Activated CD4-positive, alpha-beta T cell treated with anti-CD3 and anti-CD28 coated beads for 36 hours (primary cell): ENCODE measurements at regions not wholly inside any gene's neighbourhood (a gene's known extent, or its start where the extent isn't known, plus 50 kb on each side); places are given as distances from the start of the nearest gene placed in this dataset.

Experiments used
- ATAC-seq: fragments of 200-7000 bp; cut with Tn5 transposase; one replicate; pipeline ENCODE4 v1.10.0; 2021; ENCODE audit warnings: mild to moderate bottlenecking, moderate library complexity
- CTCF ChIA-PET: fragments of 350-600 bp; sonication (Branson Sonifier 250); formaldehyde crosslinking; loops from one replicate; lab custom pipeline; 2021; ENCODE audit warnings: antibody characterized with exemption; lab: Charles Lee
- POLR2A ChIA-PET: fragments of 350-600 bp; sonication (Branson Sonifier 250); formaldehyde crosslinking; loops from one replicate; lab custom pipeline; 2021; ENCODE audit warnings: antibody characterized with exemption, inconsistent platforms; lab: Charles Lee
- DNase-seq: peaks from one replicate; pipeline ENCODE4 v3.0.0-alpha.2; 2020
- H3K27ac Mint-ChIP-seq: one replicate; pipeline ENCODE4 v1.8.0; 2021; ENCODE audit warnings: mixed read lengths
- H3K27me3 Mint-ChIP-seq: one replicate; pipeline ENCODE4 v1.8.0; 2021; ENCODE audit warnings: mixed read lengths
- H3K36me3 Mint-ChIP-seq: one replicate; pipeline ENCODE4 v1.8.0; 2021; ENCODE audit warnings: low read depth, mixed read lengths
- H3K4me1 Mint-ChIP-seq: one replicate; pipeline ENCODE4 v1.8.0; 2021; ENCODE audit warnings: mixed read lengths
- H3K4me3 Mint-ChIP-seq: one replicate; pipeline ENCODE4 v1.8.0; 2021; ENCODE audit warnings: mild to moderate bottlenecking, moderate library complexity, mixed read lengths
- H3K9me3 Mint-ChIP-seq: one replicate; pipeline ENCODE4 v1.8.0; 2021; ENCODE audit warnings: low read depth, mixed read lengths
- intact Hi-C, 2 experiments: fragments of 100-400 bp; cut with DNase I in 1 of 2; cut with micrococcal nuclease in 1 of 2; formaldehyde crosslinking; loops; one replicate each; pipeline versions ENCODE4 v1.14.2 to v1.15.1; 2022 to 2024; cut with DNase I, micrococcal nuclease

DNA sequence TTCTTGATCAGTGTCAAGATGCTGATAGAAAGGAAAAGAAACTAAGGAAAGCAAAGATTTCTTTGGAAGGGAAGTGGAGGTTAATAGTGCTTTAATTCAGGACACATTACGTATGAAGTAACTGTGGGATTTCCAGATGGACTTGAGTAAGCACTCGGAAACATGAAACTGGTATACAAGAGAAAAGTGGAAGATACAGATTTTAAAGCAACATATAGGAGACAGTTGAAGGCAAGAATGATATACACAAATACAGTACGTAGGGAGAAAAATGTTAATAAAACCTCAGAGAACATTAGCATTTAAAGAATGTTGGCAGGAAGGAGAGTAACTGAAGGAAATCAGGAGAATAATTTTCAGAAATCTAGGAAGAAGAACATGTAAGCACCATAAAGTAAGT lies 730.9 kb upstream of the ADGRL2 start:
- DNase-seq, result no peak
- ChIA-PET POLR2A (no interaction called here), CTCF (no interaction called here)
- intact Hi-C loops, result no loop called here
- Mint-ChIP-seq H3K36me3 (no peaks in the 10 kb centered on the region), H3K4me3 (no peak overlapping the region), H3K27ac (no peak overlapping the region), H3K4me1 (no peaks in the 10 kb centered on the region), H3K27me3 (no peaks in the 10 kb centered on the region), H3K9me3 (peaks cover 8% of the 10 kb centered on the region)
- ATAC-seq, result no peak

DNA sequence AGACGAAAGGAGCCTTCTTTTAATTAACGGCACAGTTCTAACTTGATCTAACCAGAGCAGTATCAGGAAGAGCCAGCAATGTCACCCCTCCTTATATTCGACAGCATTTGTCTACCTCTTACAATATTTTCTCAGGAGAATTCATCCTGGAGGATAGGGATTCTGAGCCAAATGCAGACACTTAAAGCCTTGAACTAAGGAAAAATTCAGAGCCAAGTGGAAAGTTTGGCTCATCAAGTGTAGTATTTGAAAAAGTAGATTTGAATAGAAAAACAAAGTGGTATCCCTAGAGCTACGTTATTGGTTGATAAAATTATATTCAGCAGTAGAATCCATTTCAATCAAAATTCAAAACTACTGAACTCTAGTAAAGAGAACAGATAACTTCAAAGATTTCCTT lies 732.0 kb upstream of the ADGRL2 start:
- Mint-ChIP-seq H3K4me3 (no peak overlapping the region), H3K4me1 (no peaks in the 10 kb centered on the region), H3K36me3 (no peaks in the 10 kb centered on the region), H3K9me3 (peaks cover 8% of the 10 kb centered on the region), H3K27ac (no peak overlapping the region), H3K27me3 (no peaks in the 10 kb centered on the region)
- ATAC-seq, result no peak
- ChIA-PET CTCF (no interaction called here), POLR2A (no interaction called here)
- intact Hi-C loops, result no loop called here
- DNase-seq, result no peak

DNA sequence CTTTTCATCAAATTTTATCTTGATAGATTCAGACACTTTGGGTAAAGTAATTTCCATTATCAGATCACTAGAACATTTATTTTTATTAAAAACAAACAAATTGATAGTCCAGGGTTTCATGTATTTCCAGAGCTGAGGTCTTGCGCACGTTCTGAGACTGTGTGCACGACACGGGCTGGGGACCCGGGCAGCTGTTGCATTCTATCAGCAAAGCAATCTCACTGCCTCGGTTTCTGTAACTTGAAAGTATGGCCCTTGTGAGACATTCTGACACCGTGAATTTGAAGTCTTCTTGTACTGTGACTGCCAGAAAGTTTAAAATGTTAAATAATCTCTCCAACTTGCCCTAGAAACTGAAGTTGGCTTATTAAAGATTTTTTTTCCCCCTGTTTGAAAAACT lies 746.9 kb upstream of the ADGRL2 start:
- no peak for ATAC-seq
- H3K4me3 Mint-ChIP-seq, result no peak overlapping the region
- peaks cover 4% of the 10 kb centered on the region for H3K9me3 Mint-ChIP-seq
- H3K27me3 Mint-ChIP-seq, result no peaks in the 10 kb centered on the region
- no peak overlapping the region for H3K27ac Mint-ChIP-seq
- ChIA-PET POLR2A (no interaction called here), CTCF (no interaction called here)
- H3K4me1 Mint-ChIP-seq, result no peaks in the 10 kb centered on the region
- no peak for DNase-seq
- intact Hi-C loops, result no loop called here
- no peaks in the 10 kb centered on the region for H3K36me3 Mint-ChIP-seq

DNA sequence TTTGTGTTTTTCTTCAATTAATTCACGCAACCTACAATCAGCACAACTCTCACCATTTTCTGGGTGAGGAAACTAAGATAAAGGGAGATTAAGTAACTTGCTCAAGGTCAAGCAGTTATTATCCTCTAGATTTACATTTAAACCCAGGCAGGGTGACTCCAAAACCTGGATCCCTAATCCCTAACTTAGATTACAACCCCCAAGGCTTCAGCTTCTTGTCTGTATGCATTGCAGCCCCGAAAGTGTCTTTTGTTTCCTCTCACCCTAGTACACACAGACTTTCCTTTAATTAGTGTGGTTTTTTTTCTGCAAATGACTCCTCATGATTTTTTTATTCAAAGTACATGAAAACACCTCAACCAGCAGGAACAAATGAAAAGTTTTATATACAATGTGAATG lies 748.6 kb upstream of the ADGRL2 start:
- no peaks in the 10 kb centered on the region for H3K36me3 Mint-ChIP-seq
- POLR2A ChIA-PET, result no interaction called here
- intact Hi-C loops, result no loop called here

DNA sequence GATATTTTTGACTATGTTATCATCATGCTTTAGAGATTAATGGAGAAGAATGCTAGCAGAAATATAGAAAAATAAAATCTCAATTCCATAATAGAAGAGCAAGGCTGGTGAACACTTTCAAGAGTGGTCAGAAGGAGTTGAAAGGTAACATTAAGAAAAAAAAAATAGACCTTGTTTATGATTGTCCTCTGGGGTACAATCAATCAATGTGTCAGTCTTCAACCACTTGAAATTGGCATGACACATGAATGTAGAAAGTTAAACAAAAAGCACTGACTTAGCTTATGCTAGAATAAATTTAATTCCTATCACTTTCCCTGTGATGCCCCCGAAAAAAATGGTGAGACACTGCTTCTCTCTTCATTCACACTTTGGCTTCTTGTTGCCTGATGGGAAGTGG lies 750.3 kb upstream of the ADGRL2 start:
- no peak overlapping the region for H3K27ac Mint-ChIP-seq
- H3K36me3 Mint-ChIP-seq, result no peaks in the 10 kb centered on the region
- H3K9me3 Mint-ChIP-seq, result peaks cover 4% of the 10 kb centered on the region
- POLR2A ChIA-PET, result no interaction called here
- H3K4me3 Mint-ChIP-seq, result no peak overlapping the region
- no peaks in the 10 kb centered on the region for H3K27me3 Mint-ChIP-seq
- CTCF ChIA-PET, result no interaction called here
- intact Hi-C loops, result no loop called here
- H3K4me1 Mint-ChIP-seq, result no peaks in the 10 kb centered on the region
- no peak for DNase-seq
- ATAC-seq, result no peak

More for the DNA sequence above, 748.6 kb upstream of the ADGRL2 start:
- Mint-ChIP-seq H3K9me3 (peaks cover 4% of the 10 kb centered on the region), H3K4me3 (no peak overlapping the region), H3K4me1 (no peaks in the 10 kb centered on the region), H3K27ac (no peak overlapping the region), H3K27me3 (no peaks in the 10 kb centered on the region)
- CTCF ChIA-PET, result no interaction called here
- ATAC-seq (no peak), DNase-seq (no peak)

DNA sequence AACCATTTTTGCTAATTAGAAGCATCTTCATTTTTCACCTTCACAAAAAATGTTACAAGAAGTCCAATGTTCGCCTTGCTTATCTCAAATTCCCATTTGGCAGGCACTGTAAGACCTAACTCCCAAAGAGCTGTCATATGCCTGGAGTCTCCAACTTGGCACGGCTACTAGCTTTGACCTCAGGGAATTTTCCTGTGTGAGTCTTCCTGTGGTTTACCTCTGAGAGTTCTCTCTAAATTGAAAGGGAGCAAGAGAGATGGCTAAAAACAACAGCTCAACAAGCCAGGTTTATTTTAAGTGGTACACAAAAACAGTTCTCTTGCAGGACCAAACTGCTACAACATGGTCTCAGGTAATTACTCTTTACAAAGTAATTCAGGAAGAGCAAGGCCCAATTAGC lies 756.0 kb upstream of the ADGRL2 start:
- ChIA-PET CTCF (no interaction called here), POLR2A (no interaction called here)
- no peak for ATAC-seq
- Mint-ChIP-seq H3K4me1 (no peaks in the 10 kb centered on the region), H3K4me3 (no peak overlapping the region), H3K27ac (no peak overlapping the region), H3K36me3 (no peaks in the 10 kb centered on the region), H3K9me3 (peaks cover 4% of the 10 kb centered on the region), H3K27me3 (no peaks in the 10 kb centered on the region)
- intact Hi-C loops, result no loop called here
- no peak for DNase-seq

DNA sequence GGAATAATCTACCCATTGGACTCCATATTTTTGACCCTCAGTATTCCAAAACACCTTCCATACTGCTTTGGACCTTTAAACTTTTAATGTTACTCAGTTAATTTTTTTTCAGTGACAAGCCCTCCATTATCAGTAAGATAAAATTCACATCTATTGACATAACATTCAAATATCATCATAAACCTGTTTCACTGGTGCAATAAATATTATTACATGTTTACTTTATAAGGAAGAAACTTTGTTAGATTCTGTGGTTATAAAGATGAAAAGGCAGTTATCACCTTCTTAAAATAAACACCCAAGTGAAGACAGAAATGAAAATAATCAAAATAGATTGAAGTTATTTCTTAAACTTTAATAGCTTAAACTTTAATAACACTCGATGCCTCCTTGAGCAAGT lies 758.5 kb upstream of the ADGRL2 start:
- H3K4me1 Mint-ChIP-seq, result no peaks in the 10 kb centered on the region
- ChIA-PET POLR2A (no interaction called here), CTCF (no interaction called here)
- no peaks in the 10 kb centered on the region for H3K27me3 Mint-ChIP-seq
- intact Hi-C loops, result no loop called here
- peaks cover 3% of the 10 kb centered on the region for H3K9me3 Mint-ChIP-seq
- H3K27ac Mint-ChIP-seq, result no peak overlapping the region
- no peak for DNase-seq
- no peak overlapping the region for H3K4me3 Mint-ChIP-seq
- no peak for ATAC-seq
- no peaks in the 10 kb centered on the region for H3K36me3 Mint-ChIP-seq

DNA sequence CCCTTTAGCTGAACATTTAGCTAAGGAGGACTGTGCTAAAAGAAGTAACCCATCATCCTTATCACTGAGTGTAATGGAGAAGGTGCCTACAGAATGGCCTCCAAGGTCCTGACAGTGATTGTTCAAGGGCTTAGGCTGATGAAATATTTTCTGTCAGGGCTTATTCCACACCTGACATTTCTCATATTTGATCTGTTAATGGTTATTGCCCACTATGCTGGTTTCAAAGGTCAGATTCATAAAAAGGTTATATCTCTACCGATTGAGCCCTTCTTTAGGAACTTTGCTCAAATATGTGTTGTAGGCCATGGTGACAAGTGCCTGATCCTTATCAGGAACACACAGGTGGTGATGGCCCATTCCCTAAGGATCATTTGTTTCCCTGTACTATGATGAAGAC lies 766.4 kb upstream of the ADGRL2 start:
- DNase-seq, result no peak
- H3K36me3 Mint-ChIP-seq, result no peaks in the 10 kb centered on the region
- no peak overlapping the region for H3K4me3 Mint-ChIP-seq
- peaks cover 9% of the 10 kb centered on the region for H3K9me3 Mint-ChIP-seq
- H3K27me3 Mint-ChIP-seq, result no peaks in the 10 kb centered on the region
- ChIA-PET POLR2A (no interaction called here), CTCF (no interaction called here)
- H3K27ac Mint-ChIP-seq, result no peak overlapping the region
- ATAC-seq, result no peak
- no peaks in the 10 kb centered on the region for H3K4me1 Mint-ChIP-seq
- intact Hi-C loops, result no loop called here

DNA sequence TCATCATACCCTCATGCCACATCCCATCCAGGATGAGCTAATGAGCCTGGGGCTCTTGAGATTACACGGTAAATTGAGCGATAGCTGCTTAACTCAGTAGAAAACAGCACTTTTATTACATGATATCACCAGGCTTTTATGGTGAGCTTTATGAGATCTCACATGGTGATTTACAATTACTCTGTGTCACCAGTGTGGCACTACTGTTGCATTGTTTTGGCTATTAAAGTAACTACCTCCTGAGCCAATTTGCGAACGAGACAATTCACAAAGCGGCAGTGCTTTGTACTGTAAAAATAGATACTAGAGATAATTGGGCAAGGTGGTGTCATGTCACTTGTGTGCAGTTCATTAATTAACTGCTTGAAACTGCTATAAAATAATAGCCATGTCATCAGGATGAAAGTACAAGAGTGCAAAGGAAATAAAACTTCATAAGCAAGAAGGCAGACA lies 767.7 kb upstream of the ADGRL2 start:
- Mint-ChIP-seq H3K4me3 (no peak overlapping the region), H3K4me1 (no peaks in the 10 kb centered on the region), H3K27ac (no peak overlapping the region), H3K27me3 (no peaks in the 10 kb centered on the region), H3K36me3 (no peaks in the 10 kb centered on the region), H3K9me3 (peaks cover 6% of the 10 kb centered on the region)
- DNase-seq (no peak), ATAC-seq (no peak)
- ChIA-PET CTCF (no interaction called here), POLR2A (no interaction called here)
- intact Hi-C loops, result no loop called here

DNA sequence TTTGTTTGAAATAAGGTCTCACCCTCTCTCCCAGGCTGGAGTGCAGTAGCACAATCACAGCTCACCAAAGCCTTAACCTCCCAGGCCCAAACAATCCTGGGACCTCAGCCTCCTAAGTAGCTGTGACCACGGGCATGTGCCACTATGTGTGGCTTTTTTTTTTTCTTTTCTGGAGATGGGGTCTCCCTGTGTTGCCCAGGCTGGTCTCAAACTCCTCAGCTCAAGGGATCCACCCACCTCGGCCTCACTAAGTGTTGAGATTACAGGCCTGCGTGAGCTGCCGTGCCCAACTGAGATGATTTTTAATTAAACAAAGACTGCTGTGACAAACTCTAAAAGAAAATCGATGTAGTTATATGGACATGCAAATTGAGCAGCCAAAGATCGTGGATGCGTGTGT lies 768.4 kb upstream of the ADGRL2 start:
- no peak overlapping the region for H3K27ac Mint-ChIP-seq
- CTCF ChIA-PET, result no interaction called here
- H3K36me3 Mint-ChIP-seq, result no peaks in the 10 kb centered on the region
- no peak overlapping the region for H3K4me3 Mint-ChIP-seq
- POLR2A ChIA-PET, result no interaction called here
- intact Hi-C loops, result no loop called here
- ATAC-seq (no peak), DNase-seq (no peak)
- peaks cover 6% of the 10 kb centered on the region for H3K9me3 Mint-ChIP-seq
- H3K4me1 Mint-ChIP-seq, result no peaks in the 10 kb centered on the region
- no peaks in the 10 kb centered on the region for H3K27me3 Mint-ChIP-seq

DNA sequence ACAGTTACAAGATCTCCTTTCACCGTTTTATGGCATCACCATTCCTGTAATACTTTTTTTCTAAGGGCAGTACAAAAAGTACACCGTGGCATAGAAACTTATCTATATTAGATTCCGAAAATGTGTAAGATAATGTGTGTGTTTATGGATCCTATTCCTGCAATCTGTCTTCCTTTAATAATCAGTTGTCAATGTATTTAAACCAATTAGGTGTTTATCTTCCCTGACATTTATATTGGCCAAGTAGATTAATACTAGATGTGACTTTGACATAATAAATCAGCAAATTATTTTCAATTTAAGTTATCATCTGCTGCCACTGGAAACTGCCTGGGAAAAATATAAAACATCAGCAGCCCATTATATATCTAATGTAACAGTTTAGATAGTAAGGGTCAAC lies 770.3 kb upstream of the ADGRL2 start:
- Mint-ChIP-seq H3K27me3 (no peaks in the 10 kb centered on the region), H3K27ac (no peak overlapping the region), H3K9me3 (peaks cover 8% of the 10 kb centered on the region), H3K36me3 (no peaks in the 10 kb centered on the region), H3K4me3 (no peak overlapping the region), H3K4me1 (no peaks in the 10 kb centered on the region)
- no peak for DNase-seq
- intact Hi-C loops, result no loop called here
- ChIA-PET CTCF (no interaction called here), POLR2A (no interaction called here)
- no peak for ATAC-seq

DNA sequence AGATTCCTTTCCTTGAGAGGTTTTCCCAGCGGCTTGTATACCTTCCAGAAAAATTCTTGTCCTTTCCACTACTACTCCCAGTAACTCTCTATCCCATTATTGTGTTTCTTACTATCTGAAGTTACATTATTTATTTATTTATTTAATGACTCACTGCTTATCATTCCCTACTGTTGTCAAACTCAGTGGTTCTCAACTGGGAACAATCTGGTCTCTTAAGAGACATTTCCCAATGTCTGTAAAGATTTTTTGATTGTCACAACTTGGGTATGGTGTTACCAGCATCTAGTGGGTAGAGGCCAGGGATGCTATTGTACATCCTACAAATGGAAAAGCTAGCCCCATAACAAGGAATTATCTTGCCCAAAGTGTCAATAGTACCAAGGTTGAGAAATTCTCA lies 771.5 kb upstream of the ADGRL2 start:
- H3K27ac Mint-ChIP-seq, result no peak overlapping the region
- H3K9me3 Mint-ChIP-seq, result peaks cover 5% of the 10 kb centered on the region
- intact Hi-C loops, result no loop called here
- H3K4me3 Mint-ChIP-seq, result no peak overlapping the region
- no peaks in the 10 kb centered on the region for H3K27me3 Mint-ChIP-seq
- no peaks in the 10 kb centered on the region for H3K36me3 Mint-ChIP-seq
- H3K4me1 Mint-ChIP-seq, result no peaks in the 10 kb centered on the region
- ChIA-PET POLR2A (no interaction called here), CTCF (no interaction called here)
- ATAC-seq (no peak), DNase-seq (no peak)

DNA sequence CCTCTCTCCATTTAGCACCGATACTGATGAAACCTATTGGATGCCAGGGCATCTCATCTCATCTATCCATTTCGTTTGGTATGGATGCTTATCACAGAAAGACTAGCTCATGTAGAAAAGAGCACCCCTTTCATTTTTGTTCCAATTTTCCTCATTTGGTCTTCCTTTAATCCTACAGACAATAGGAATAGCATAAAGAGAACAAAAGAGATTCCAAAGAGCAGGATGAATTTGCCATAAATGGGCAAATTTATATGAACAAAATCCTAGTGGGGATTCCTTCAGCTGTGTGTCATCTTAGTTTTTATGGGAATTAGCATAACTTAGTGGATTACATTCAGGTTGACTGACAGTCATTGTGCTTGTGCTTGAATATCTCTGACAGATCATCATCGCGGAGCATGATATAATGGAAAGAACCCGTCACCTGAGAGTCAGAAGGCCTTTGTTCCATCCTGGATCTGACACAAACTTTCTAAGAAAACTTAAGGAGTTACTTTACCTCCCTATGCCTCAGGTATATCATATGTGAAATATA lies 777.5 kb upstream of the ADGRL2 start:
- Mint-ChIP-seq H3K9me3 (peaks cover 1% of the 10 kb centered on the region), H3K4me3 (no peak overlapping the region), H3K36me3 (no peaks in the 10 kb centered on the region), H3K27ac (no peak overlapping the region), H3K27me3 (no peaks in the 10 kb centered on the region), H3K4me1 (no peaks in the 10 kb centered on the region)
- CTCF ChIA-PET, result no interaction called here
- ATAC-seq (no peak), DNase-seq (no peak)
- POLR2A ChIA-PET, result no interaction called here
- intact Hi-C loops, result no loop called here
